ENCODE measurements at regions not wholly inside any gene's neighbourhood (a gene's known extent, or its start where the extent isn't known, plus 50 kb on each side); places are given as distances from the start of the nearest gene placed in this dataset.

GRCh38 chr4:189071241-189071640, 869.4 kb upstream of the FRG1 start:
- TF ChIP-seq ZNF239 (tag by site-specific recombination; IDR thresholded peaks at IDR 0.05) = no peak
- no peak for TF ChIP-seq ZSCAN5A (tag by site-specific recombination; IDR thresholded peaks at IDR 0.05)
- TF ChIP-seq GLIS2 (tag by site-specific recombination; IDR thresholded peaks at IDR 0.05) = no peak
- no peak for TF ChIP-seq CTCF (tag by site-specific recombination; IDR thresholded peaks at IDR 0.05)
- no peak for TF ChIP-seq ZSCAN30 (tag by site-specific recombination; IDR thresholded peaks at IDR 0.05)
- TF ChIP-seq ZNF138 (tag by site-specific recombination; IDR thresholded peaks at IDR 0.05; ENCODE audit: borderline replicate concordance) = no peak
- no peak for TF ChIP-seq ZNF707 (tag by site-specific recombination; IDR thresholded peaks at IDR 0.05)
- TF ChIP-seq ZNF777 (tag by site-specific recombination; IDR thresholded peaks at IDR 0.05; ENCODE audit: borderline replicate concordance) = no peak
- TF ChIP-seq ZBTB10 (tag by site-specific recombination; IDR thresholded peaks at IDR 0.05) = no peak
- no peak for TF ChIP-seq ZNF658 (tag by site-specific recombination; IDR thresholded peaks at IDR 0.05)
- TF ChIP-seq ZNF785 (tag by site-specific recombination; IDR thresholded peaks at IDR 0.05) = no peak
- TF ChIP-seq KLF16 (tag by site-specific recombination; IDR thresholded peaks at IDR 0.05) = no peak
- no peak for TF ChIP-seq GLI4 (tag by site-specific recombination; IDR thresholded peaks at IDR 0.05)
- no peak for TF ChIP-seq ZNF776 (tag by site-specific recombination; IDR thresholded peaks at IDR 0.05; ENCODE audit: borderline replicate concordance)
